Ishikawa (cell line): ENCODE measurements at regions not wholly inside any gene's neighbourhood (a gene's known extent, or its start where the extent isn't known, plus 50 kb on each side); places are given as distances from the start of the nearest gene placed in this dataset.

ENCODE experiments used
- CEBPB ChIP-seq: IDR thresholded peaks from 2 replicates; pipeline ENCODE4 v1.6.1; 2012
- CREB1 ChIP-seq: IDR thresholded peaks from 2 replicates; pipeline ENCODE4 v1.6.1; 2012; ENCODE audit warnings: low read depth
- EGR1 ChIP-seq: IDR thresholded peaks from 2 replicates; pipeline ENCODE4 v1.6.1; 2012
- EP300 ChIP-seq: IDR thresholded peaks from 2 replicates; pipeline ENCODE4 v1.6.1; 2012; ENCODE audit warnings: borderline replicate concordance
- FOXM1 ChIP-seq: IDR thresholded peaks from 2 replicates; pipeline ENCODE4 v1.6.1; 2012; ENCODE audit warnings: low read depth, borderline replicate concordance
- MAX ChIP-seq: IDR thresholded peaks from 2 replicates; pipeline ENCODE4 v1.6.1; 2012
- NFIC ChIP-seq: IDR thresholded peaks from 2 replicates; pipeline ENCODE4 v1.6.1; 2012
- RAD21 ChIP-seq: IDR thresholded peaks from 2 replicates; pipeline ENCODE4 v1.6.1; 2012; ENCODE audit warnings: low read depth
- REST ChIP-seq: IDR thresholded peaks from 2 replicates; pipeline ENCODE4 v1.6.1; 2012; ENCODE audit warnings: low read depth, mild to moderate bottlenecking
- TAF1 ChIP-seq: IDR thresholded peaks from 2 replicates; pipeline ENCODE4 v1.6.1; 2012; ENCODE audit warnings: low read depth, mild to moderate bottlenecking
- TCF12 ChIP-seq: IDR thresholded peaks from 2 replicates; pipeline ENCODE4 v1.6.1; 2012; ENCODE audit warnings: low read depth
- TEAD4 ChIP-seq: IDR thresholded peaks from 2 replicates; pipeline ENCODE4 v1.6.1; 2012
- USF1 ChIP-seq: IDR thresholded peaks from 2 replicates; pipeline ENCODE4 v1.6.1; 2012
- YY1 ChIP-seq: IDR thresholded peaks from 2 replicates; pipeline ENCODE4 v1.6.1; 2012; ENCODE audit warnings: low read depth
- ZBTB7A ChIP-seq: IDR thresholded peaks from 2 replicates; pipeline ENCODE4 v1.6.1; 2012; ENCODE audit warnings: low read depth

- no peak for TF ChIP-seq CEBPB
- no peak for TF ChIP-seq REST
- no peak for TF ChIP-seq EGR1
- no peak for TF ChIP-seq FOXM1
- TF ChIP-seq TEAD4 = no peak
- no peak for TF ChIP-seq TAF1
- no peak for TF ChIP-seq TCF12
- TF ChIP-seq CREB1 = no peak
- TF ChIP-seq RAD21 = no peak
- no peak for TF ChIP-seq USF1
- no peak for TF ChIP-seq MAX
- TF ChIP-seq YY1 = no peak
- no peak for TF ChIP-seq EP300
- no peak for TF ChIP-seq ZBTB7A
- TF ChIP-seq NFIC = no peak
Observed at GRCh38 chr5:101647861-101648260, 648.2 kb downstream of the SLCO4C1 start.

- no peak for TF ChIP-seq CEBPB
- TF ChIP-seq ZBTB7A = no peak
- no peak for TF ChIP-seq TEAD4
- no peak for TF ChIP-seq YY1
- no peak for TF ChIP-seq TCF12
- no peak for TF ChIP-seq USF1
- no peak for TF ChIP-seq REST
- no peak for TF ChIP-seq NFIC
- no peak for TF ChIP-seq RAD21
- TF ChIP-seq CREB1 = no peak
- TF ChIP-seq MAX = no peak
- TF ChIP-seq TAF1 = no peak
- TF ChIP-seq EP300 = no peak
- TF ChIP-seq FOXM1 = no peak
- no peak for TF ChIP-seq EGR1
Observed at GRCh38 chr5:101643794-101644193, 652.3 kb downstream of the SLCO4C1 start.

- TF ChIP-seq MAX (no peak), FOXM1 (no peak), TEAD4 (no peak), CEBPB (no peak), RAD21 (no peak), EP300 (no peak), CREB1 (no peak), ZBTB7A (no peak), TAF1 (no peak), TCF12 (no peak), NFIC (no peak)
Observed at GRCh38 chr5:101637599-101637998, 658.5 kb downstream of the SLCO4C1 start.

- TF ChIP-seq RAD21 (no peak), TEAD4 (peak; percentile 41; the same call in 1 of the 2 replicates), CREB1 (no peak), TCF12 (0 out of 2 replicates have a peak, but pooled peaks have one; percentile 20), EP300 (0 out of 2 replicates have a peak, but pooled peaks have one; percentile 29), CEBPB (peak; percentile 35; the same call in 1 of the 2 replicates)
Observed at GRCh38 chr5:101626572-101626971, 669.5 kb downstream of the SLCO4C1 start.

GRCh38 chr5:101611039-101611438 lies 685.0 kb downstream of the SLCO4C1 start:
- TF ChIP-seq NFIC (no peak), CEBPB (no peak), REST (no peak), TEAD4 (no peak), YY1 (no peak), EP300 (no peak), FOXM1 (no peak), TAF1 (no peak), TCF12 (no peak), USF1 (no peak)
